Endodermal cell (in vitro differentiated cells): ENCODE measurements at regions not wholly inside any gene's neighbourhood (a gene's known extent, or its start where the extent isn't known, plus 50 kb on each side); places are given as distances from the start of the nearest gene placed in this dataset.

Source experiments
- DNase-seq: peaks from one replicate; pipeline ENCODE4 v3.0.0-alpha.2; 2017
- H3K27ac ChIP-seq: 2 replicates; pipeline ENCODE4 v1.5.1; 2013; ENCODE audit warnings: mild to moderate bottlenecking, low read depth, low read length, moderate library complexity
- H3K27me3 ChIP-seq: 2 replicates; pipeline ENCODE4 v1.6.1; 2013; ENCODE audit warnings: mild to moderate bottlenecking, low read length, moderate library complexity; ENCODE audit not compliant: insufficient read depth, control insufficient read depth, poor library complexity, severe bottlenecking
- H3K36me3 ChIP-seq: 2 replicates; pipeline ENCODE4 v1.7.0; 2013; ENCODE audit warnings: mild to moderate bottlenecking, low read length, moderate library complexity; ENCODE audit not compliant: control insufficient read depth, insufficient read depth
- H3K4me1 ChIP-seq: one replicate; pipeline ENCODE4 v1.7.0; 2013; ENCODE audit warnings: low read length; ENCODE audit not compliant: control insufficient read depth, insufficient read depth
- H3K4me3 ChIP-seq: 2 replicates; pipeline ENCODE4 v1.5.1; 2013; ENCODE audit warnings: mild to moderate bottlenecking, low read length, moderate library complexity
- H3K9ac ChIP-seq: 2 replicates; pipeline ENCODE4 v1.6.1; 2013; ENCODE audit warnings: mild to moderate bottlenecking, low read length, moderate library complexity; ENCODE audit not compliant: poor library complexity, severe bottlenecking; ENCODE audit errors: extremely low read depth
- H3K9me3 ChIP-seq: 2 replicates; pipeline ENCODE4 v1.6.1; 2013; ENCODE audit warnings: mild to moderate bottlenecking, low read length, moderate library complexity; ENCODE audit not compliant: control insufficient read depth
- H3K27ac Mint-ChIP-seq: 2 replicates; pipeline ENCODE4 v1.8.0; 2020; ENCODE audit warnings: mixed read lengths
- H3K27me3 Mint-ChIP-seq: 2 replicates; pipeline ENCODE4 v1.8.0; 2021; ENCODE audit warnings: mild to moderate bottlenecking, mixed read lengths; ENCODE audit not compliant: insufficient read depth
- H3K36me3 Mint-ChIP-seq: 2 replicates; pipeline ENCODE4 v1.8.0; 2020; ENCODE audit warnings: low read depth, mixed read lengths
- H3K4me1 Mint-ChIP-seq: 2 replicates; pipeline ENCODE4 v1.8.0; 2020; ENCODE audit warnings: mixed read lengths
- H3K4me3 Mint-ChIP-seq: 2 replicates; pipeline ENCODE4 v1.8.0; 2020; ENCODE audit warnings: mild to moderate bottlenecking, moderate library complexity, mixed read lengths
- H3K9me3 Mint-ChIP-seq: 2 replicates; pipeline ENCODE4 v1.8.0; 2020; ENCODE audit warnings: mild to moderate bottlenecking, mixed read lengths
- WGBS, 2 experiments: methylation state at CpG; one replicate each; pipeline versions ENCODE4 v1.1.5 to v1.1.7; 2013; ENCODE audit warnings: missing lambda C conversion rate in 2 of 2, mixed read lengths in 1 of 2; ENCODE audit not compliant: insufficient coverage in 1 of 2, insufficient read length in 1 of 2; 5-methylcytosine and 5-hydroxymethylcytosine counted together
- TF ChIP-seq, protein P1 (sequence below): fragments of 200-600 bp; sonication (generic); conservative IDR thresholded peaks from 2 replicates; pipeline ENCODE4 v1.5.0; 2021; ENCODE audit warnings: antibody characterized with exemption, mild to moderate bottlenecking

DNA sequence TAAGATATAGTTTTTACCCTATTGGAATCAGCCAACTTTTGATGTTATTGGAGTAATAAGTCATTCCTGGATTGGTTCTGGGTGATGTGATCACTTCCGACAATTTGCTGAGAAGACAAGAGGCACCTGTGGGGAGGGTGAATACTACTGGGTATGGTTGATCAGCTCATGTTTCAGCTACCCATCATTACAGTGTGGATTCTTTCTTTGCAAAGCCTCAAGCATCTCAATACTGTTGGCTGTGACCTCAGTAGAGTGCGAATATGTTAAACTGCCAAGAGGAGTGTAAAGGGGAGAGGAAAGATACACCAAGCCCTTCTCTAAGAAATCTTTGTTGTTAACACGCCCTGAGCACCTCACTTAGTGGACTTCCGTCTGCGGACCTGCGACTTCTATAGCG is 317.7 kb downstream of the TDRD15 start:
- no peaks in the 10 kb centered on the region for H3K9me3 ChIP-seq
- no peaks in the 10 kb centered on the region for H3K27me3 ChIP-seq
- Mint-ChIP-seq H3K9me3 (peaks cover 3% of the 10 kb centered on the region), H3K27me3 (no peaks in the 10 kb centered on the region), H3K36me3 (no peaks in the 10 kb centered on the region), H3K27ac (no peak overlapping the region), H3K4me3 (no peak overlapping the region), H3K4me1 (peaks cover 18% of the 10 kb centered on the region)
- TF ChIP-seq, protein P1, sequence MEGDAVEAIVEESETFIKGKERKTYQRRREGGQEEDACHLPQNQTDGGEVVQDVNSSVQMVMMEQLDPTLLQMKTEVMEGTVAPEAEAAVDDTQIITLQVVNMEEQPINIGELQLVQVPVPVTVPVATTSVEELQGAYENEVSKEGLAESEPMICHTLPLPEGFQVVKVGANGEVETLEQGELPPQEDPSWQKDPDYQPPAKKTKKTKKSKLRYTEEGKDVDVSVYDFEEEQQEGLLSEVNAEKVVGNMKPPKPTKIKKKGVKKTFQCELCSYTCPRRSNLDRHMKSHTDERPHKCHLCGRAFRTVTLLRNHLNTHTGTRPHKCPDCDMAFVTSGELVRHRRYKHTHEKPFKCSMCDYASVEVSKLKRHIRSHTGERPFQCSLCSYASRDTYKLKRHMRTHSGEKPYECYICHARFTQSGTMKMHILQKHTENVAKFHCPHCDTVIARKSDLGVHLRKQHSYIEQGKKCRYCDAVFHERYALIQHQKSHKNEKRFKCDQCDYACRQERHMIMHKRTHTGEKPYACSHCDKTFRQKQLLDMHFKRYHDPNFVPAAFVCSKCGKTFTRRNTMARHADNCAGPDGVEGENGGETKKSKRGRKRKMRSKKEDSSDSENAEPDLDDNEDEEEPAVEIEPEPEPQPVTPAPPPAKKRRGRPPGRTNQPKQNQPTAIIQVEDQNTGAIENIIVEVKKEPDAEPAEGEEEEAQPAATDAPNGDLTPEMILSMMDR = no peak
- no peak for DNase-seq
- no peak overlapping the region for H3K9ac ChIP-seq
- H3K4me3 ChIP-seq = no peak overlapping the region
- H3K36me3 ChIP-seq = no peaks in the 10 kb centered on the region
- WGBS, 2 experiments = 93 to 100% methylated on average over 6 to 7 of the region's 7 CpGs
- no peak overlapping the region for H3K27ac ChIP-seq
- H3K4me1 ChIP-seq = peaks cover 6% of the 10 kb centered on the region

DNA sequence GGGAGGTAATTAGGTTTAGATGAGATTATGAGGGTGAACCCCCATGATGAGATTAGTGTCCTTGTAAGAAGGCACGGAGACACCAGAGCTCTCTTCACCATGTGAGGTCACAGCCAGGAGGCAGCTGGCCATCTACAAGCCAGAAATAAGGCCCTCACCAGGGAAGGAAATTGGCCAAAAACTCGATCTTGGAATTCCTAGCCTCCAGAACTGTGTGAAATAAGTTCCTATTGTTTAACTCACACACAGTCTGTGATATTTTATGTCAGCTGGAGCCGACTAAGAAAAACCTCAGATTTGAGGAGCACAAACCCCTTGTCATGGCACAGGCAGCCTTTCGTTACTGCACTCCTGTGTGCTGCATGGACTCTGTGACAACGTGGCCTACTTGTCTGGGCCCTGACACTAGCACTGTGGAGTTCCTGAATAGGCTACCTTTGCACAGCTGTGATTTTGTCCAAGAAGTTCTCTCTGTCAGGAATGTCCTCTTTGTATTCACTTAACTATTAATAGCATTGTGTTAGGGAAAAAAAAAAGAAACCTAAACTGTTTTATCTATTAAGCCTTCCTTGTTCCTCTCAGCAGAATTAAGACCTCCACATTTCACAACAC is 319.8 kb downstream of the TDRD15 start:
- Histone ChIP-seq H3K4me3 (no peak overlapping the region), H3K36me3 (no peaks in the 10 kb centered on the region), H3K27me3 (no peaks in the 10 kb centered on the region), H3K9ac (no peak overlapping the region), H3K9me3 (no peaks in the 10 kb centered on the region), H3K4me1 (peaks cover 10% of the 10 kb centered on the region), H3K27ac (no peak overlapping the region)
- TF ChIP-seq, protein P1 = no peak
- 83 to 92% methylated on average over 5 of the region's 5 CpGs for WGBS, 2 experiments
- Mint-ChIP-seq H3K4me1 (peaks cover 38% of the 10 kb centered on the region), H3K27me3 (no peaks in the 10 kb centered on the region), H3K36me3 (no peaks in the 10 kb centered on the region), H3K4me3 (no peak overlapping the region), H3K9me3 (no peaks in the 10 kb centered on the region), H3K27ac (peak overlapping the region; percentile 57)
- DNase-seq = peak; percentile 49

DNA sequence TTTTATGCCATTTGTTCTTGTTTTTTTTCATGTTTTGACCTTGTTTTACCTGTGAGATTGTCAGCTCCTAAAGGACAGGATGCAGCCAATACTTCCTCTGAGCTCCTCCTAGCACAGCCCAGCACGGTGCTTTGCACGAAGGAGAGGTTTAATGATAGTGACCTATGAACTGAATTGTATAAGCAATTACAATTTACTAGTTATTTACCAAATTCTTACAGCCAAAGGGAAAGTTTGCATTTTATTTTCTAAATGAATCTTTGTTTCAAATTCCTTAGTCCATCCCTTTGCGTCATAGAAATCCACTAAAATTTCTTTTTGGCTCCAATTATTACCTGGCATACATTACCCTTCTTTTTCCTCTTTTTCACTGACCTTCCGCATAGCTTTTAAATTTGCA is 326.1 kb downstream of the TDRD15 start:
- H3K9ac ChIP-seq = no peak overlapping the region
- no peaks in the 10 kb centered on the region for H3K36me3 Mint-ChIP-seq
- H3K27me3 Mint-ChIP-seq = no peaks in the 10 kb centered on the region
- no peak overlapping the region for H3K4me3 Mint-ChIP-seq
- H3K9me3 Mint-ChIP-seq = peaks cover 3% of the 10 kb centered on the region
- no peak for DNase-seq
- no peaks in the 10 kb centered on the region for H3K9me3 ChIP-seq
- H3K27ac Mint-ChIP-seq = peak overlapping the region; percentile 14
- peaks cover 45% of the 10 kb centered on the region for H3K4me1 ChIP-seq
- no peaks in the 10 kb centered on the region for H3K27me3 ChIP-seq
- WGBS, 2 experiments = 94 to 100% methylated on average over 2 to 4 of the region's 4 CpGs
- TF ChIP-seq, protein P1 = no peak
- peaks cover 84% of the 10 kb centered on the region for H3K4me1 Mint-ChIP-seq
- no peaks in the 10 kb centered on the region for H3K36me3 ChIP-seq
- H3K4me3 ChIP-seq = no peak overlapping the region
- no peak overlapping the region for H3K27ac ChIP-seq
